Activated T-helper 1 cell treated with anti-CD3 and anti-CD28 coated beads, Interleukin-2, amount 50 U/mL, for 16 hours (primary cell): ENCODE measurements at regions not wholly inside any gene's neighbourhood (a gene's known extent, or its start where the extent isn't known, plus 50 kb on each side); places are given as distances from the start of the nearest gene placed in this dataset.

Experiments
- DNase-seq, 2 donors: peaks; one replicate each; pipeline ENCODE4 v3.0.0-alpha.2; 2020; ENCODE audit warnings: low read depth in 1 of 2, low spot score in 1 of 2

- DNase-seq, result no peak
Measured at GRCh38 chr11:123378096-123378495, 52.0 kb upstream of the GRAMD1B start.

- no peak for DNase-seq
Measured at GRCh38 chr11:123377355-123377754, 52.7 kb upstream of the GRAMD1B start.

- DNase-seq, result no peak
Measured at GRCh38 chr11:123375832-123376231, 54.2 kb upstream of the GRAMD1B start.

- DNase-seq, result no peak
Measured at GRCh38 chr11:123374622-123374968, 55.5 kb upstream of the GRAMD1B start.

GRCh38 chr11:123373754-123374621 is 56.1 kb upstream of the GRAMD1B start:
- DNase-seq, result no peak

- no peak for DNase-seq
Measured at GRCh38 chr11:123371506-123372297, 58.4 kb upstream of the GRAMD1B start.

GRCh38 chr11:123366924-123367323 is 63.1 kb upstream of the GRAMD1B start:
- DNase-seq, result no peak

- no peak for DNase-seq
Measured at GRCh38 chr11:123365955-123366354, 64.1 kb upstream of the GRAMD1B start.

GRCh38 chr11:123364080-123364479 is 66.0 kb upstream of the GRAMD1B start:
- DNase-seq, result no peak

GRCh38 chr11:123363556-123363955 is 66.5 kb upstream of the GRAMD1B start:
- no peak for DNase-seq

- no peak for DNase-seq
Measured at GRCh38 chr11:123362941-123363340, 67.1 kb upstream of the GRAMD1B start.

GRCh38 chr11:123362186-123362585 is 67.9 kb upstream of the GRAMD1B start:
- no peak for DNase-seq

- DNase-seq, result no peak
Measured at GRCh38 chr11:123361110-123361509, 69.0 kb upstream of the GRAMD1B start.

- no peak for DNase-seq
Measured at GRCh38 chr11:123360267-123360936, 69.7 kb upstream of the GRAMD1B start.

- DNase-seq, result no peak
Measured at GRCh38 chr11:123357990-123358827, 71.9 kb upstream of the GRAMD1B start.

GRCh38 chr11:123357353-123357989 is 72.6 kb upstream of the GRAMD1B start:
- DNase-seq, result no peak

- no peak for DNase-seq
Measured at GRCh38 chr11:123356539-123356938, 73.5 kb upstream of the GRAMD1B start.

GRCh38 chr11:123354371-123354975 is 75.6 kb upstream of the GRAMD1B start:
- DNase-seq, result no peak

- no peak for DNase-seq
Measured at GRCh38 chr11:123351375-123351774, 78.7 kb upstream of the GRAMD1B start.

- DNase-seq, result no peak
Measured at GRCh38 chr11:123349382-123349781, 80.7 kb upstream of the GRAMD1B start.
